NCI-H2081 (cell line): ENCODE measurements at regions not wholly inside any gene's neighbourhood (a gene's known extent, or its start where the extent isn't known, plus 50 kb on each side); places are given as distances from the start of the nearest gene placed in this dataset.

Experiments used
- DNase-seq, 2 experiments: peaks; one replicate each; lab custom pipeline; 2025; lab: John Stamatoyannopoulos, UW

GRCh38 chr15:69895202-69895601, 202.5 kb downstream of the TLE3 start:
- DNase-seq: no peak

- no peak for DNase-seq
These were observed 201.1 kb downstream of the TLE3 start for GRCh38 chr15:69896606-69897005.

- DNase-seq: no peak
These were observed 200.7 kb downstream of the TLE3 start for GRCh38 chr15:69897061-69897460.

- no peak for DNase-seq
These were observed 200.1 kb downstream of the TLE3 start for GRCh38 chr15:69897471-69898237.

GRCh38 chr15:69898243-69898642, 199.5 kb downstream of the TLE3 start:
- DNase-seq: no peak

- no peak for DNase-seq
These were observed 195.2 kb downstream of the TLE3 start for GRCh38 chr15:69902414-69903062.

GRCh38 chr15:69903470-69904469, 193.9 kb downstream of the TLE3 start:
- no peak for DNase-seq

GRCh38 chr15:69906256-69907185, 191.2 kb downstream of the TLE3 start:
- no peak for DNase-seq

GRCh38 chr15:69908060-69908459, 189.7 kb downstream of the TLE3 start:
- no peak for DNase-seq

GRCh38 chr15:69908590-69909420, 188.9 kb downstream of the TLE3 start:
- no peak for DNase-seq

GRCh38 chr15:69909719-69910444, 187.8 kb downstream of the TLE3 start:
- DNase-seq: no peak

- no peak for DNase-seq
These were observed 187.2 kb downstream of the TLE3 start for GRCh38 chr15:69910514-69910913.

GRCh38 chr15:69912116-69912515, 185.6 kb downstream of the TLE3 start:
- no peak for DNase-seq

GRCh38 chr15:69914040-69914439, 183.7 kb downstream of the TLE3 start:
- no peak for DNase-seq

- DNase-seq: no peak
These were observed 182.8 kb downstream of the TLE3 start for GRCh38 chr15:69914960-69915359.

GRCh38 chr15:69916169-69916785, 181.4 kb downstream of the TLE3 start:
- DNase-seq: no peak

- no peak for DNase-seq
These were observed 180.7 kb downstream of the TLE3 start for GRCh38 chr15:69917056-69917455.

- no peak for DNase-seq
These were observed 177.9 kb downstream of the TLE3 start for GRCh38 chr15:69919816-69920215.

GRCh38 chr15:69920221-69920620, 177.5 kb downstream of the TLE3 start:
- DNase-seq: no peak
